NCI-H526 treated with DMSO at 0.1 percent for 48 hours (cell line): ENCODE measurements at regions not wholly inside any gene's neighbourhood (a gene's known extent, or its start where the extent isn't known, plus 50 kb on each side); places are given as distances from the start of the nearest gene placed in this dataset.
"Not testable (repeated sequence)": the region's sequence is repeated elsewhere in the genome, so short reads cannot be mapped to it uniquely, and the experiment has no call there.

Experiments used
- DNase-seq: peaks from one replicate; lab custom pipeline; 2025; lab: John Stamatoyannopoulos, UW

GRCh38 chr6:55058682-55059081 is 115.6 kb upstream of the HCRTR2 start:
- DNase-seq = no peak

GRCh38 chr6:55064711-55065420 is 109.4 kb upstream of the HCRTR2 start:
- no peak for DNase-seq

GRCh38 chr6:55069132-55069781 is 105.1 kb upstream of the HCRTR2 start:
- DNase-seq = peak; percentile 9

GRCh38 chr6:55082021-55082420 is 92.3 kb upstream of the HCRTR2 start:
- DNase-seq = no peak

GRCh38 chr6:55088011-55088410 is 86.3 kb upstream of the HCRTR2 start:
- DNase-seq = not testable (repeated sequence)

- no peak for DNase-seq
Observed at GRCh38 chr6:55088902-55089301, 85.4 kb upstream of the HCRTR2 start.

- no peak for DNase-seq
Observed at GRCh38 chr6:55089325-55089724, 85.0 kb upstream of the HCRTR2 start.

- DNase-seq = no peak
Observed at GRCh38 chr6:55100686-55101085, 73.6 kb upstream of the HCRTR2 start.

GRCh38 chr6:55101157-55101556 is 73.2 kb upstream of the HCRTR2 start:
- no peak for DNase-seq

GRCh38 chr6:55108134-55109130 is 65.9 kb upstream of the HCRTR2 start:
- no peak for DNase-seq

- DNase-seq = no peak
Observed at GRCh38 chr6:55117267-55117666, 57.0 kb upstream of the HCRTR2 start.

GRCh38 chr6:55124241-55124640 is 50.1 kb upstream of the HCRTR2 start:
- not testable (repeated sequence) for DNase-seq
